ENCODE measurements at regions not wholly inside any gene's neighbourhood (a gene's known extent, or its start where the extent isn't known, plus 50 kb on each side); places are given as distances from the start of the nearest gene placed in this dataset.

- TF ChIP-seq POLR2A (IDR thresholded peaks at IDR 0.05) (no peak), CTCF (IDR thresholded peaks at IDR 0.05) (no peak)
These were observed 209.8 kb downstream of the CSNK1G3 start for GRCh38 chr5:123721675-123722276.
